ENCODE measurements at regions not wholly inside any gene's neighbourhood (a gene's known extent, or its start where the extent isn't known, plus 50 kb on each side); places are given as distances from the start of the nearest gene placed in this dataset.

- TF ChIP-seq CTCF (IDR thresholded peaks at IDR 0.05 in 2 of 3, conservative IDR thresholded peaks at IDR 0.05 in 1 of 3; ENCODE audit: control insufficient read depth in 2 of 3, extremely low read depth in 1 of 3, insufficient read depth in 1 of 3, low read depth in 3 of 3, low read length in 3 of 3): no peak
- no peak for TF ChIP-seq RCOR1 (conservative IDR thresholded peaks at IDR 0.05; ENCODE audit: low read depth, low read length)
- TF ChIP-seq NFYB (IDR thresholded peaks at IDR 0.05; ENCODE audit: insufficient read depth, low read depth, low read length): no peak
These were observed 236.4 kb upstream of the PCDH9 start for GRCh38 chr13:67466569-67466968.
